ENCODE measurements at regions not wholly inside any gene's neighbourhood (a gene's known extent, or its start where the extent isn't known, plus 50 kb on each side); places are given as distances from the start of the nearest gene placed in this dataset.
A peak's percentile ranks its signal among the peaks of the same experiment; 100 is the strongest.

DNA sequence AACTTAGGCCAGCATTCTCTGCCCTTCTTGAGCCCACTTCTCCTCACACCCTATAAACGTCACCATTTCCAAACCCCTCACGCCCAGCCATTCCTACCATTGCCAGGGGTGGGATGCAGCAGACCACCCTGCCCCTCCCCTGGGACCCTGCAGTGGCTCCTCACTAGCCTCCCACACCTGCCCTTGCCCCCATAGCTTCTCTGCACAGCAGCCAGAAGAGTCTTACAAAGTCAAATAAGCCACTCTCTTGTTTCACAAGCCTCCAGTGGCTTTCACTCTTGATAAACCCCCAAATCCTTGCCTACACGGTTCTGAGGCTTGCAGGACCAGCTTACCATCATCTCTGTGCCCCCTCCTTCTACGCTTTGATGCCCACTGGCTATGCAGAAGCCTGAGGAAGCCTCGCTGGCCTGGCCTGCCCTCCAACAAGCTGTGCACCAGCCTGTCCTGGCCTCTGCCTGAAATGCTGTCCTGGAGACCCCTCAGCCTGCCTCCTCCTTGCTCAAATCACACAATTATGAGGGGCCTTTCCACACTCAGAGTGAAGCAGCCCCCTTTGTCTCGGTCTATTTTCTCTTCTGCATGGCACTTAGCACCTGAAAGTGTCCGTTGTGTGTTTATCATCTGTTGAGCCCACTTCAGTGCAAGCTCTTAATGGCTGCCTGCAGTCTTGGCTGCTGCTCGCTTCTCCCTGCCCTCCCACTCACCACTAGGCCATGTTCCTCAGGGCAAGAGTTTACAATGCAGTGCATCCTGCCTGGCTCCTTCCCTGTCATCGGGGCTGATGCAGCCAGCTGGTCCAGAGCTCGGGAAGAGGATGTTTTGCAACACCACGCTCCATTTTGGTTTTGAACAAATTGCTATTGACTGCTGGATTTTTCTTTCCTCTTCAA lies 82.6 kb upstream of the RGPD5 start:
- H3K9me3 ChIP-seq (ENCODE audit: control insufficient read depth in 4 of 4, insufficient read depth in 3 of 4, low read length in 3 of 4) = no peaks in the 10 kb centered on the region
- H3K9ac ChIP-seq (ENCODE audit: insufficient read depth in 1 of 2, low read length in 2 of 2) = no peak overlapping the region
- no peak overlapping the region for H3K27ac ChIP-seq (ENCODE audit: low read depth in 1 of 2, low read length in 1 of 2)
- H3K36me3 ChIP-seq (ENCODE audit: control insufficient read depth in 4 of 4, insufficient read depth in 4 of 4, low read length in 4 of 4) = no peaks in the 10 kb centered on the region
- TF ChIP-seq, protein P1, sequence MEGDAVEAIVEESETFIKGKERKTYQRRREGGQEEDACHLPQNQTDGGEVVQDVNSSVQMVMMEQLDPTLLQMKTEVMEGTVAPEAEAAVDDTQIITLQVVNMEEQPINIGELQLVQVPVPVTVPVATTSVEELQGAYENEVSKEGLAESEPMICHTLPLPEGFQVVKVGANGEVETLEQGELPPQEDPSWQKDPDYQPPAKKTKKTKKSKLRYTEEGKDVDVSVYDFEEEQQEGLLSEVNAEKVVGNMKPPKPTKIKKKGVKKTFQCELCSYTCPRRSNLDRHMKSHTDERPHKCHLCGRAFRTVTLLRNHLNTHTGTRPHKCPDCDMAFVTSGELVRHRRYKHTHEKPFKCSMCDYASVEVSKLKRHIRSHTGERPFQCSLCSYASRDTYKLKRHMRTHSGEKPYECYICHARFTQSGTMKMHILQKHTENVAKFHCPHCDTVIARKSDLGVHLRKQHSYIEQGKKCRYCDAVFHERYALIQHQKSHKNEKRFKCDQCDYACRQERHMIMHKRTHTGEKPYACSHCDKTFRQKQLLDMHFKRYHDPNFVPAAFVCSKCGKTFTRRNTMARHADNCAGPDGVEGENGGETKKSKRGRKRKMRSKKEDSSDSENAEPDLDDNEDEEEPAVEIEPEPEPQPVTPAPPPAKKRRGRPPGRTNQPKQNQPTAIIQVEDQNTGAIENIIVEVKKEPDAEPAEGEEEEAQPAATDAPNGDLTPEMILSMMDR (IDR thresholded peaks at IDR 0.05; ENCODE audit: control extremely low read depth, extremely low read depth) = no peak
- no peak for ATAC-seq (ENCODE audit: insufficient read depth, low FRiP score)
- peak in 2 of 3 donors; percentile 42 to 56 for DNase-seq
- no peaks in the 10 kb centered on the region for H3K27me3 ChIP-seq (ENCODE audit: control insufficient read depth in 3 of 3, insufficient read depth in 3 of 3, low read length in 2 of 3)
- H3K4me1 ChIP-seq (ENCODE audit: control insufficient read depth in 5 of 5, insufficient read depth in 5 of 5, low read length in 5 of 5) = peaks cover 0 to 11% (median 0%) of the 10 kb centered on the region in 5 donors
- H3K4me3 ChIP-seq = no peak overlapping the region
- WGBS, 2 donors = 57 to 68% methylated on average over 11 of the region's 11 CpGs

DNA sequence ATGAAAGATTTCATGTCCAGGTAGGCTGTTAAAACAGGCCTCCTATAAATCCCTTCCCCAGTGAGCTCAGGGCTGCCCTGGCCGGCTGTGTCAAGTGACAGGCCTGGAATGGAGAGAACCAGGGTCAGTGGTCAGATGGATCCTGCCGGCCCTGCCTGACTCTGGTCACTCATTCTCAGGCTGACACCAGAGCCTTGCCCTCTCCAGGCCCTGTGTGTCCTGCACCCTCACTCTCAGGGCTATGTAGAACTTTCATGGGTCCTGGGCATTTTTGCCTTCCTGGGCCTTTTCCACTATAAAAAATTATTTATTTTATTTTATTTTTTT lies 82.0 kb upstream of the RGPD5 start:
- H3K4me1 ChIP-seq (ENCODE audit: control insufficient read depth in 5 of 5, insufficient read depth in 5 of 5, low read length in 5 of 5) = peaks cover 0 to 11% (median 0%) of the 10 kb centered on the region in 5 donors
- ATAC-seq (ENCODE audit: insufficient read depth, low FRiP score) (no peak), DNase-seq (no peak)
- H3K9ac ChIP-seq (ENCODE audit: insufficient read depth in 1 of 2, low read length in 2 of 2) = no peak overlapping the region
- 84 to 87% methylated on average over 2 of the region's 2 CpGs for WGBS, 2 donors
- no peaks in the 10 kb centered on the region for H3K36me3 ChIP-seq (ENCODE audit: control insufficient read depth in 4 of 4, insufficient read depth in 4 of 4, low read length in 4 of 4)
- TF ChIP-seq, protein P1 (IDR thresholded peaks at IDR 0.05; ENCODE audit: control extremely low read depth, extremely low read depth) = no peak
- H3K27me3 ChIP-seq (ENCODE audit: control insufficient read depth in 3 of 3, insufficient read depth in 3 of 3, low read length in 2 of 3) = no peaks in the 10 kb centered on the region
- H3K9me3 ChIP-seq (ENCODE audit: control insufficient read depth in 4 of 4, insufficient read depth in 3 of 4, low read length in 3 of 4) = no peaks in the 10 kb centered on the region
- H3K4me3 ChIP-seq = no peak overlapping the region
- peak overlapping the region in 1 of 2 donors; percentile 60 for H3K27ac ChIP-seq (ENCODE audit: low read depth in 1 of 2, low read length in 1 of 2)

DNA sequence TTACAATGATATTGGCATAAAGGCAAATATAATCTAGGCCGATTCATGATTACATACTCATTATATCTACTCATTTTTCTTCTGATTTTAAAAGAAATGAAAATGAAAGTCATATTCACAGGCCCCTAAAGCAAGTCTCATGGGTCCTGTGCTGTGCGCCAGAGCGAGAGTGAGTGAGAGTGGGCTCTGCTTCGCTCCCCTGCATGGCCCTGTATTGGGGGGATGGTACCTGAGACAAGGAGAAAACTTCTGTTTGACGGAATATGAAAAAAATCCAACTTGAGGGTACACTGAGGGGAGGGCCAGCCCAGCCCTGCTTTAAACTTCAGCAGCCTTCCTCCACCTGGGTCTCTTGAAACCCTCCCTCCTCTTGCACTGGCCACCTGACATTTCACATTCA lies 81.4 kb upstream of the RGPD5 start:
- H3K4me3 ChIP-seq = no peak overlapping the region
- no peaks in the 10 kb centered on the region for H3K9me3 ChIP-seq (ENCODE audit: control insufficient read depth in 4 of 4, insufficient read depth in 3 of 4, low read length in 3 of 4)
- H3K36me3 ChIP-seq (ENCODE audit: control insufficient read depth in 4 of 4, insufficient read depth in 4 of 4, low read length in 4 of 4) = no peaks in the 10 kb centered on the region
- no peak overlapping the region for H3K27ac ChIP-seq (ENCODE audit: low read depth in 1 of 2, low read length in 1 of 2)
- TF ChIP-seq, protein P1 (IDR thresholded peaks at IDR 0.05; ENCODE audit: control extremely low read depth, extremely low read depth) = no peak
- H3K4me1 ChIP-seq (ENCODE audit: control insufficient read depth in 5 of 5, insufficient read depth in 5 of 5, low read length in 5 of 5) = peaks cover 0 to 11% (median 0%) of the 10 kb centered on the region in 5 donors
- no peak overlapping the region for H3K9ac ChIP-seq (ENCODE audit: insufficient read depth in 1 of 2, low read length in 2 of 2)
- no peak for ATAC-seq (ENCODE audit: insufficient read depth, low FRiP score)
- WGBS, 2 donors = 96% methylated on average over 5 of the region's 5 CpGs
- no peak for DNase-seq
- H3K27me3 ChIP-seq (ENCODE audit: control insufficient read depth in 3 of 3, insufficient read depth in 3 of 3, low read length in 2 of 3) = no peaks in the 10 kb centered on the region

Measured in lung (tissue), 11 donors.